ENCODE measurements at regions not wholly inside any gene's neighbourhood (a gene's known extent, or its start where the extent isn't known, plus 50 kb on each side); places are given as distances from the start of the nearest gene placed in this dataset.

DNA sequence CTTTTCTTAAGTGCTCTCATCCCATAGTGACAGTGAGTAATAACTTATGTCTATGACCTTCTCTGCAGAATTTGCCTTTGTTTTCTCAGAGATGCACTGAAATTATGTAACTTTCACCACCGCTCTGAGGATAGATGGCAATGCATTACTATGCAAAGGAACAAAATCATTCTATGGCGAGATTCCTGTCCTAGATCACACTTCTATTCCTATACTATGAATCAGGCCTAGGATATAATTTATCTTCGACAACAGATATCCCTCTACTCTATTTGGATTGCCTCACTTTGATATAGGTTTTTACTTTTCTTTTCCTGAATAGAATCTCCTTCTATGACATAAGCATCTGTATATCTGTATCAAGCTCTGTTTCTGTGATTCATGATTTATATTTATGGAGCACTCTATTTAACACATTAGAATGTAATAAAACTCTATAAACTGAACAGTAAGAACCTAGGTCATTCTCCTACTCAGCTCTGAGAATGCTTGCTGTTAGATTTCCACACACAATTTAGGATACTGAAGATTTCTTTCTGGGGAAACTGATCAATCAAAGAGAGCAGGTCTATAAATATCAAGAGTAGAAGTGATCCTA is 1082.3 kb upstream of the ADGRL3 start:
- Histone ChIP-seq H2AK5ac (ENCODE audit: insufficient read length, low read length) (no peak overlapping the region), H2BK120ac (ENCODE audit: low read depth, low read length, poor library complexity, severe bottlenecking) (no peak overlapping the region), H3K14ac (ENCODE audit: insufficient read depth, low read length) (no peak overlapping the region), H3K27ac (ENCODE audit: insufficient read length, low read depth, low read length) (no peak overlapping the region), H2AFZ (ENCODE audit: low read length) (no peak overlapping the region), H3K79me2 (ENCODE audit: insufficient read depth, low read length) (no peaks in the 10 kb centered on the region), H3K4me1 (ENCODE audit: insufficient read depth, low read length) (no peaks in the 10 kb centered on the region), H3K79me1 (ENCODE audit: insufficient read depth, low read depth, low read length, poor library complexity, severe bottlenecking) (no peaks in the 10 kb centered on the region), H3K27me3 (ENCODE audit: insufficient read depth, low read length) (no peaks in the 10 kb centered on the region), H4K20me1 (ENCODE audit: control insufficient read depth, insufficient read depth, insufficient read length) (no peaks in the 10 kb centered on the region), H3K23ac (ENCODE audit: insufficient read length, low read depth, low read length) (no peak overlapping the region), H3K4me2 (ENCODE audit: insufficient read depth, insufficient read length, low read length) (no peak overlapping the region), H4K91ac (ENCODE audit: insufficient read length, low read depth, low read length) (no peak overlapping the region), H3K56ac (ENCODE audit: insufficient read length, low read depth, low read length) (no peak overlapping the region), H3K9me3 (ENCODE audit: control insufficient read depth, low read depth, low read length) (no peaks in the 10 kb centered on the region), H4K8ac (replicated peaks; ENCODE audit: insufficient read length, low read depth, low read length) (no peak overlapping the region), H3K9ac (ENCODE audit: extremely low read depth, insufficient read length, low read length) (no peak overlapping the region), H4K5ac (ENCODE audit: insufficient read length, low read depth, low read length) (no peak overlapping the region), H3K18ac (ENCODE audit: insufficient read length, low read depth, low read length) (no peak overlapping the region), H2BK5ac (ENCODE audit: insufficient read length, low read length) (no peak overlapping the region), H3K23me2 (ENCODE audit: insufficient read length, low read depth, low read length, poor library complexity, severe bottlenecking) (no peaks in the 10 kb centered on the region), H3T11ph (ENCODE audit: low read length) (no peak overlapping the region), H3K4ac (ENCODE audit: low read depth, low read length) (no peak overlapping the region), H2BK20ac (ENCODE audit: low read depth, low read length, poor library complexity, severe bottlenecking) (no peak overlapping the region), H2BK15ac (ENCODE audit: low read depth, low read length) (no peak overlapping the region), H2BK12ac (ENCODE audit: insufficient read length, low read depth, low read length) (no peak overlapping the region)
- Mint-ChIP-seq H3K9me3 (no peaks in the 10 kb centered on the region), H3K36me3 (ENCODE audit: insufficient read depth in 1 of 3, low read depth in 3 of 3) (no peaks in the 10 kb centered on the region), H3K27me3 (ENCODE audit: low read depth) (no peaks in the 10 kb centered on the region), H3K4me1 (no peaks in the 10 kb centered on the region), H3K27ac (no peak overlapping the region), H3K4me3 (no peak overlapping the region)
- DNase-seq = no peak
- WGBS (ENCODE audit: extremely low coverage, insufficient read length, low lambda C conversion rate) = no CpG with 5 or more reads among the region's 3 CpGs
- TF ChIP-seq CTCF (conservative IDR thresholded peaks at IDR 0.05) = no peak

All from H9 (cell line).